WTC11 (cell line): ENCODE measurements at regions not wholly inside any gene's neighbourhood (a gene's known extent, or its start where the extent isn't known, plus 50 kb on each side); places are given as distances from the start of the nearest gene placed in this dataset.

Experiments used
- ATAC-seq: fragments of 200-7000 bp; cut with Tn5 transposase; 2 replicates; pipeline ENCODE4 v1.10.0; 2021; ENCODE audit warnings: mild to moderate bottlenecking, moderate library complexity
- CTCF ChIA-PET: fragments of 300-600 bp; sonication (Branson Sonifier 250); formaldehyde crosslinking; loops from one replicate; lab custom pipeline; 2021; ENCODE audit warnings: antibody characterized with exemption; lab: Charles Lee
- POLR2A ChIA-PET: fragments of 350-600 bp; sonication (Branson Sonifier 250); formaldehyde crosslinking; loops from one replicate; lab custom pipeline; 2021; ENCODE audit warnings: antibody characterized with exemption; lab: Charles Lee
- DNase-seq: peaks from one replicate; pipeline ENCODE4 v3.0.0; 2021; ENCODE audit warnings: low spot score
- H3K27ac Mint-ChIP-seq: 2 replicates; pipeline ENCODE4 v1.8.0; 2021; ENCODE audit warnings: mixed read lengths
- H3K27me3 Mint-ChIP-seq: 2 replicates; pipeline ENCODE4 v1.8.0; 2021; ENCODE audit warnings: low read depth, mild to moderate bottlenecking, moderate library complexity, mixed read lengths
- H3K36me3 Mint-ChIP-seq: 2 replicates; pipeline ENCODE4 v1.8.0; 2021; ENCODE audit warnings: mixed read lengths
- H3K4me1 Mint-ChIP-seq: 2 replicates; pipeline ENCODE4 v1.8.0; 2022; ENCODE audit warnings: mixed read lengths
- H3K4me3 Mint-ChIP-seq: 2 replicates; pipeline ENCODE4 v1.8.0; 2021; ENCODE audit warnings: mild to moderate bottlenecking, moderate library complexity, mixed read lengths
- H3K9me3 Mint-ChIP-seq: 2 replicates; pipeline ENCODE4 v1.8.0; 2021; ENCODE audit warnings: mixed read lengths
- CREB1 ChIP-seq: sonication (generic); formaldehyde crosslinking; IDR thresholded peaks from 2 replicates; pipeline ENCODE4 v1.8.0; 2023; ENCODE audit warnings: mild to moderate bottlenecking, missing genetic modification reagents
- CREM ChIP-seq: sonication (generic); formaldehyde crosslinking; IDR thresholded peaks from 2 replicates; pipeline ENCODE4 v1.8.1; 2022; ENCODE audit warnings: mild to moderate bottlenecking, missing genetic modification reagents, moderate library complexity
- E2F5 ChIP-seq: sonication (generic); formaldehyde crosslinking; IDR thresholded peaks from 2 replicates; pipeline ENCODE4 v1.8.1; 2022; ENCODE audit warnings: mild to moderate bottlenecking, moderate library complexity, missing genetic modification reagents
- ERG ChIP-seq: fragments of 250-450 bp; sonication (Bioruptor Pico); IDR thresholded peaks from 2 replicates; pipeline ENCODE4 v1.8.0; 2021; ENCODE audit warnings: mild to moderate bottlenecking
- FOXJ3 ChIP-seq: sonication (generic); formaldehyde crosslinking; IDR thresholded peaks from 2 replicates; pipeline ENCODE4 v1.9.0; 2021; ENCODE audit warnings: missing genetic modification reagents, mild to moderate bottlenecking, borderline replicate concordance
- FOXP1 ChIP-seq: sonication (generic); formaldehyde crosslinking; IDR thresholded peaks from 2 replicates; pipeline ENCODE4 v1.8.0; 2022; ENCODE audit warnings: missing genetic modification reagents, mild to moderate bottlenecking, moderate library complexity, borderline replicate concordance
- JAZF1 ChIP-seq: fragments of 250-450 bp; sonication (Bioruptor Pico); IDR thresholded peaks from 2 replicates; pipeline ENCODE4 v1.9.0; 2021; ENCODE audit warnings: moderate library complexity, mild to moderate bottlenecking, inconsistent platforms
- KAT7 ChIP-seq: sonication (generic); formaldehyde crosslinking; IDR thresholded peaks from 2 replicates; pipeline ENCODE4 v1.8.1; 2023; ENCODE audit warnings: missing genetic modification reagents, mild to moderate bottlenecking, borderline replicate concordance
- MYBL2 ChIP-seq: sonication (generic); formaldehyde crosslinking; IDR thresholded peaks from 2 replicates; pipeline ENCODE4 v1.8.1; 2023; ENCODE audit warnings: mild to moderate bottlenecking, moderate library complexity, missing genetic modification reagents
- NFE2L1 ChIP-seq: sonication (generic); formaldehyde crosslinking; IDR thresholded peaks from 2 replicates; pipeline ENCODE4 v1.8.1; 2023; ENCODE audit warnings: missing genetic modification reagents
- NFYB ChIP-seq: sonication (generic); formaldehyde crosslinking; conservative IDR thresholded peaks from 2 replicates; pipeline ENCODE4 v1.8.0; 2022; ENCODE audit warnings: low read depth, missing genetic modification reagents
- RORB ChIP-seq: fragments of 250-450 bp; sonication (Bioruptor Pico); IDR thresholded peaks from 2 replicates; pipeline ENCODE4 v1.9.0; 2021; ENCODE audit warnings: mild to moderate bottlenecking
- SOX15 ChIP-seq: fragments of 250-450 bp; sonication (Bioruptor Pico); IDR thresholded peaks from 2 replicates; pipeline ENCODE4 v1.9.0; 2021; ENCODE audit warnings: mild to moderate bottlenecking
- TEAD1 ChIP-seq: sonication (generic); formaldehyde crosslinking; IDR thresholded peaks from 2 replicates; pipeline ENCODE4 v1.8.0; 2022; ENCODE audit warnings: mild to moderate bottlenecking, missing genetic modification reagents
- ZNF138 ChIP-seq: sonication (generic); formaldehyde crosslinking; conservative IDR thresholded peaks from 2 replicates; pipeline ENCODE4 v1.8.1; 2022; ENCODE audit warnings: mild to moderate bottlenecking, moderate library complexity, missing genetic modification reagents
- ZNF671 ChIP-seq: fragments of 250-450 bp; sonication (Bioruptor Pico); IDR thresholded peaks from 2 replicates; pipeline ENCODE4 v1.8.0; 2021; ENCODE audit warnings: mild to moderate bottlenecking
- TF ChIP-seq, protein P1 (sequence below): sonication (generic); formaldehyde crosslinking; IDR thresholded peaks from 2 replicates; pipeline ENCODE4 v1.8.0; 2022; ENCODE audit warnings: mild to moderate bottlenecking, missing genetic modification reagents
- TF ChIP-seq, protein P2 (sequence below): sonication (generic); formaldehyde crosslinking; IDR thresholded peaks from 2 replicates; pipeline ENCODE4 v1.8.1; 2023; ENCODE audit warnings: mild to moderate bottlenecking, missing genetic modification reagents, borderline replicate concordance
- TF ChIP-seq, protein P3 (sequence below): fragments of 250-450 bp; sonication (Bioruptor Pico); IDR thresholded peaks from 2 replicates; pipeline ENCODE4 v1.9.0; 2021; ENCODE audit warnings: mild to moderate bottlenecking
- TF ChIP-seq, protein P4 (sequence below): fragments of 250-450 bp; sonication (Bioruptor Pico); IDR thresholded peaks from 2 replicates; pipeline ENCODE4 v1.9.0; 2021; ENCODE audit warnings: mild to moderate bottlenecking
- TF ChIP-seq, protein P5 (sequence below): sonication (generic); formaldehyde crosslinking; IDR thresholded peaks from 2 replicates; pipeline ENCODE4 v1.8.0; 2023; ENCODE audit warnings: mild to moderate bottlenecking, missing genetic modification reagents

GRCh38 chr16:8063159-8063558 is 527.2 kb downstream of the TMEM114 start (continued):
- TF ChIP-seq, protein P1, sequence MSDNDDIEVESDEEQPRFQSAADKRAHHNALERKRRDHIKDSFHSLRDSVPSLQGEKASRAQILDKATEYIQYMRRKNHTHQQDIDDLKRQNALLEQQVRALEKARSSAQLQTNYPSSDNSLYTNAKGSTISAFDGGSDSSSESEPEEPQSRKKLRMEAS (CRISPR knock-in tag), result no peak
- no peak for TF ChIP-seq KAT7 (CRISPR knock-in tag)
- TF ChIP-seq MYBL2 (CRISPR knock-in tag), result no peak
- TF ChIP-seq NFYB, result no peak

DNA sequence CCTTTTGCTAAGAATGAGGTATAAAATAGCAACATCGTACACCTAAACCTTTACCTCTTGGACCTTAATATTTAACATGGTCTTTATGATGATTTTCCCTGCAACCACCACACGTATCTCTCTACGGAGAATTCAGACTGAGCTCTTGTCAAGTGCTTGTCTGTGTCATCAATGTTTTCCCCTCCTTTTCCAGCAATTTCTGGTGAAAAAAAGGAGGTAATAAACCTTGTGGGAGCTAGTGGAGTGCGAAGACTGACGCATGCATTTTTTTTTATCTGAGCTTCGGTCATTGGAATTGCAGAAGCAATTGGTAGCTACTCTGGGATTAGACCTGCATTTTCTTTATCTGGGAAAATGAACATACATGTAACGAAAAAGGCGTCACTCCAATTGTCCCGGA is 527.6 kb downstream of the TMEM114 start:
- no peak overlapping the region for H3K27ac Mint-ChIP-seq
- no peak for ATAC-seq
- no peak for TF ChIP-seq SOX15 (CRISPR knock-in tag)
- TF ChIP-seq, protein P2, sequence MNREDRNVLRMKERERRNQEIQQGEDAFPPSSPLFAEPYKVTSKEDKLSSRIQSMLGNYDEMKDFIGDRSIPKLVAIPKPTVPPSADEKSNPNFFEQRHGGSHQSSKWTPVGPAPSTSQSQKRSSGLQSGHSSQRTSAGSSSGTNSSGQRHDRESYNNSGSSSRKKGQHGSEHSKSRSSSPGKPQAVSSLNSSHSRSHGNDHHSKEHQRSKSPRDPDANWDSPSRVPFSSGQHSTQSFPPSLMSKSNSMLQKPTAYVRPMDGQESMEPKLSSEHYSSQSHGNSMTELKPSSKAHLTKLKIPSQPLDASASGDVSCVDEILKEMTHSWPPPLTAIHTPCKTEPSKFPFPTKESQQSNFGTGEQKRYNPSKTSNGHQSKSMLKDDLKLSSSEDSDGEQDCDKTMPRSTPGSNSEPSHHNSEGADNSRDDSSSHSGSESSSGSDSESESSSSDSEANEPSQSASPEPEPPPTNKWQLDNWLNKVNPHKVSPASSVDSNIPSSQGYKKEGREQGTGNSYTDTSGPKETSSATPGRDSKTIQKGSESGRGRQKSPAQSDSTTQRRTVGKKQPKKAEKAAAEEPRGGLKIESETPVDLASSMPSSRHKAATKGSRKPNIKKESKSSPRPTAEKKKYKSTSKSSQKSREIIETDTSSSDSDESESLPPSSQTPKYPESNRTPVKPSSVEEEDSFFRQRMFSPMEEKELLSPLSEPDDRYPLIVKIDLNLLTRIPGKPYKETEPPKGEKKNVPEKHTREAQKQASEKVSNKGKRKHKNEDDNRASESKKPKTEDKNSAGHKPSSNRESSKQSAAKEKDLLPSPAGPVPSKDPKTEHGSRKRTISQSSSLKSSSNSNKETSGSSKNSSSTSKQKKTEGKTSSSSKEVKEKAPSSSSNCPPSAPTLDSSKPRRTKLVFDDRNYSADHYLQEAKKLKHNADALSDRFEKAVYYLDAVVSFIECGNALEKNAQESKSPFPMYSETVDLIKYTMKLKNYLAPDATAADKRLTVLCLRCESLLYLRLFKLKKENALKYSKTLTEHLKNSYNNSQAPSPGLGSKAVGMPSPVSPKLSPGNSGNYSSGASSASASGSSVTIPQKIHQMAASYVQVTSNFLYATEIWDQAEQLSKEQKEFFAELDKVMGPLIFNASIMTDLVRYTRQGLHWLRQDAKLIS (CRISPR knock-in tag), result no peak
- no peak for TF ChIP-seq TEAD1 (CRISPR knock-in tag)
- TF ChIP-seq JAZF1, result no peak
- TF ChIP-seq, protein P3, sequence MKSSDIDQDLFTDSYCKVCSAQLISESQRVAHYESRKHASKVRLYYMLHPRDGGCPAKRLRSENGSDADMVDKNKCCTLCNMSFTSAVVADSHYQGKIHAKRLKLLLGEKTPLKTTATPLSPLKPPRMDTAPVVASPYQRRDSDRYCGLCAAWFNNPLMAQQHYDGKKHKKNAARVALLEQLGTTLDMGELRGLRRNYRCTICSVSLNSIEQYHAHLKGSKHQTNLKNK (CRISPR knock-in tag), result no peak
- TF ChIP-seq ZNF671 (CRISPR knock-in tag), result no peak
- TF ChIP-seq ERG (CRISPR knock-in tag), result no peak
- TF ChIP-seq NFE2L1 (CRISPR knock-in tag), result no peak
- no peak for TF ChIP-seq FOXP1 (CRISPR knock-in tag)
- no peak for TF ChIP-seq FOXJ3 (CRISPR knock-in tag)
- TF ChIP-seq, protein P4, sequence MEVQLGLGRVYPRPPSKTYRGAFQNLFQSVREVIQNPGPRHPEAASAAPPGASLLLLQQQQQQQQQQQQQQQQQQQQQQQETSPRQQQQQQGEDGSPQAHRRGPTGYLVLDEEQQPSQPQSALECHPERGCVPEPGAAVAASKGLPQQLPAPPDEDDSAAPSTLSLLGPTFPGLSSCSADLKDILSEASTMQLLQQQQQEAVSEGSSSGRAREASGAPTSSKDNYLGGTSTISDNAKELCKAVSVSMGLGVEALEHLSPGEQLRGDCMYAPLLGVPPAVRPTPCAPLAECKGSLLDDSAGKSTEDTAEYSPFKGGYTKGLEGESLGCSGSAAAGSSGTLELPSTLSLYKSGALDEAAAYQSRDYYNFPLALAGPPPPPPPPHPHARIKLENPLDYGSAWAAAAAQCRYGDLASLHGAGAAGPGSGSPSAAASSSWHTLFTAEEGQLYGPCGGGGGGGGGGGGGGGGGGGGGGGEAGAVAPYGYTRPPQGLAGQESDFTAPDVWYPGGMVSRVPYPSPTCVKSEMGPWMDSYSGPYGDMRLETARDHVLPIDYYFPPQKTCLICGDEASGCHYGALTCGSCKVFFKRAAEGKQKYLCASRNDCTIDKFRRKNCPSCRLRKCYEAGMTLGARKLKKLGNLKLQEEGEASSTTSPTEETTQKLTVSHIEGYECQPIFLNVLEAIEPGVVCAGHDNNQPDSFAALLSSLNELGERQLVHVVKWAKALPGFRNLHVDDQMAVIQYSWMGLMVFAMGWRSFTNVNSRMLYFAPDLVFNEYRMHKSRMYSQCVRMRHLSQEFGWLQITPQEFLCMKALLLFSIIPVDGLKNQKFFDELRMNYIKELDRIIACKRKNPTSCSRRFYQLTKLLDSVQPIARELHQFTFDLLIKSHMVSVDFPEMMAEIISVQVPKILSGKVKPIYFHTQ, result no peak
- TF ChIP-seq RORB (CRISPR knock-in tag), result no peak
- no peak for TF ChIP-seq CREB1 (CRISPR knock-in tag)
- TF ChIP-seq, protein P5, sequence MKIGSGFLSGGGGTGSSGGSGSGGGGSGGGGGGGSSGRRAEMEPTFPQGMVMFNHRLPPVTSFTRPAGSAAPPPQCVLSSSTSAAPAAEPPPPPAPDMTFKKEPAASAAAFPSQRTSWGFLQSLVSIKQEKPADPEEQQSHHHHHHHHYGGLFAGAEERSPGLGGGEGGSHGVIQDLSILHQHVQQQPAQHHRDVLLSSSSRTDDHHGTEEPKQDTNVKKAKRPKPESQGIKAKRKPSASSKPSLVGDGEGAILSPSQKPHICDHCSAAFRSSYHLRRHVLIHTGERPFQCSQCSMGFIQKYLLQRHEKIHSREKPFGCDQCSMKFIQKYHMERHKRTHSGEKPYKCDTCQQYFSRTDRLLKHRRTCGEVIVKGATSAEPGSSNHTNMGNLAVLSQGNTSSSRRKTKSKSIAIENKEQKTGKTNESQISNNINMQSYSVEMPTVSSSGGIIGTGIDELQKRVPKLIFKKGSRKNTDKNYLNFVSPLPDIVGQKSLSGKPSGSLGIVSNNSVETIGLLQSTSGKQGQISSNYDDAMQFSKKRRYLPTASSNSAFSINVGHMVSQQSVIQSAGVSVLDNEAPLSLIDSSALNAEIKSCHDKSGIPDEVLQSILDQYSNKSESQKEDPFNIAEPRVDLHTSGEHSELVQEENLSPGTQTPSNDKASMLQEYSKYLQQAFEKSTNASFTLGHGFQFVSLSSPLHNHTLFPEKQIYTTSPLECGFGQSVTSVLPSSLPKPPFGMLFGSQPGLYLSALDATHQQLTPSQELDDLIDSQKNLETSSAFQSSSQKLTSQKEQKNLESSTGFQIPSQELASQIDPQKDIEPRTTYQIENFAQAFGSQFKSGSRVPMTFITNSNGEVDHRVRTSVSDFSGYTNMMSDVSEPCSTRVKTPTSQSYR (CRISPR knock-in tag), result no peak
- TF ChIP-seq ZNF138 (CRISPR knock-in tag), result no peak
- no peak for TF ChIP-seq E2F5
- TF ChIP-seq CREM (CRISPR knock-in tag), result no peak
- TF ChIP-seq, all 79 proteins: peak for 0
- H3K9me3 Mint-ChIP-seq, result peaks cover 57% of the 10 kb centered on the region
- H3K4me3 Mint-ChIP-seq, result no peak overlapping the region
- no peaks in the 10 kb centered on the region for H3K4me1 Mint-ChIP-seq
- H3K36me3 Mint-ChIP-seq, result peaks cover 50% of the 10 kb centered on the region
- ChIA-PET CTCF (no interaction called here), POLR2A (no interaction called here)
- no peak for DNase-seq
- H3K27me3 Mint-ChIP-seq, result peaks cover 4% of the 10 kb centered on the region
